A549 (cell line): ENCODE measurements at regions not wholly inside any gene's neighbourhood (a gene's known extent, or its start where the extent isn't known, plus 50 kb on each side); places are given as distances from the start of the nearest gene placed in this dataset.

Source experiments
- ATAC-seq, 2 experiments: fragments of 200-7000 bp in 1 of 2; fragments of >200 bp in 1 of 2; cut with Nextera tagmentation in 1 of 2; cut with Tn5 transposase in 1 of 2; 3 replicates each; pipeline versions ENCODE4 v1.8.0 to v1.9.1; 2018 to 2020; ENCODE audit warnings: mild to moderate bottlenecking in 1 of 2, moderate library complexity in 1 of 2
- CTCF ChIA-PET: fragments of 300-600 bp; sonication (Branson Sonifier 250); formaldehyde crosslinking; extraction: SDS; loops from one replicate; lab custom pipeline; 2021; ENCODE audit warnings: antibody characterized with exemption, inconsistent platforms; lab: Yijun Ruan, JAX
- POLR2A ChIA-PET: fragments of 350-600 bp; formaldehyde crosslinking; extraction: SDS; loops from one replicate; lab custom pipeline; 2021; ENCODE audit warnings: antibody characterized with exemption, inconsistent platforms; lab: Yijun Ruan, JAX
- DNase-seq, 2 experiments: peaks; one replicate each; pipeline versions ENCODE4 v3.0.0 to v3.0.0-alpha.2; 2011 to 2016; ENCODE audit warnings: low read depth in 1 of 2, low spot score in 1 of 2
- FAIRE-seq: peaks from 2 replicates; lab custom pipeline; 2011; peaks lifted over from hg19 to GRCh38; lab: Jason Lieb, UNC
- H3K27ac ChIP-seq, 2 experiments: fragments of >200 bp; sonication (Bioruptor Twin); formaldehyde crosslinking; 3 replicates each; pipeline ENCODE4 v1.5.1; 2016 to 2017
- H3K4me1 ChIP-seq: fragments of >200 bp; sonication (Bioruptor Twin); formaldehyde crosslinking; 3 replicates; pipeline ENCODE4 v1.6.1; 2016
- H3K4me2 ChIP-seq: fragments of >200 bp; sonication (Bioruptor Twin); formaldehyde crosslinking; 3 replicates; pipeline ENCODE4 v1.6.1; 2016
- H3K4me3 ChIP-seq: fragments of >200 bp; sonication (Bioruptor Twin); formaldehyde crosslinking; 3 replicates; pipeline ENCODE4 v1.5.1; 2016
- H3K9me3 ChIP-seq: fragments of >200 bp; sonication (Bioruptor Twin); formaldehyde crosslinking; 3 replicates; pipeline ENCODE4 v1.6.1; 2016
- BCL3 ChIP-seq: fragments of >200 bp; sonication (Bioruptor Twin); formaldehyde crosslinking; IDR thresholded peaks from 3 replicates; pipeline ENCODE4 v1.6.1; 2016
- CBX8 ChIP-seq: fragments of 200-600 bp; sonication (generic); IDR thresholded peaks from 2 replicates; pipeline ENCODE4 v1.6.1; 2016
- CEBPB ChIP-seq, 2 experiments: fragments of >200 bp in 1 of 2; sonication (Bioruptor Twin) in 1 of 2; formaldehyde crosslinking in 1 of 2; IDR thresholded peaks; 2 replicates each; pipeline ENCODE4 v1.6.1; 2012 to 2016
- CHD2 ChIP-seq: fragments of 150-350 bp; IDR thresholded peaks from 2 replicates; pipeline ENCODE4 v1.6.1; 2014; ENCODE audit warnings: low read length; ENCODE audit not compliant: partially characterized antibody
- EHMT2 ChIP-seq: fragments of 200-600 bp; sonication (generic); IDR thresholded peaks from 2 replicates; pipeline ENCODE4 v1.6.1; 2016; ENCODE audit warnings: antibody characterized with exemption, low read depth, mild to moderate bottlenecking, moderate library complexity
- EP300 ChIP-seq, 2 experiments: fragments of >200 bp; sonication (Bioruptor Twin); formaldehyde crosslinking; IDR thresholded peaks; 2 replicates in 1 of 2; 3 replicates in 1 of 2; pipeline ENCODE4 v1.6.1; 2016 to 2017
- ESRRA ChIP-seq: fragments of 150-350 bp; IDR thresholded peaks from 2 replicates; pipeline ENCODE4 v1.6.1; 2014; ENCODE audit warnings: mild to moderate bottlenecking, low read length, borderline replicate concordance
- FOSL2 ChIP-seq, 2 experiments: fragments of 450-650 bp in 1 of 2; fragments of >200 bp in 1 of 2; sonication (Bioruptor Twin) in 1 of 2; formaldehyde crosslinking; IDR thresholded peaks; 2 replicates each; pipeline versions ENCODE4 v1.5.0 to v1.6.1; 2016 to 2020; ENCODE audit warnings: mild to moderate bottlenecking in 1 of 2, moderate library complexity in 1 of 2
- GATA3 ChIP-seq: IDR thresholded peaks from 2 replicates; pipeline ENCODE4 v1.6.1; 2012; ENCODE audit warnings: borderline replicate concordance
- HES2 ChIP-seq: fragments of >200 bp; sonication (Bioruptor Twin); formaldehyde crosslinking; IDR thresholded peaks from 2 replicates; pipeline ENCODE4 v1.6.1; 2016
- HEYL ChIP-seq: fragments of 250-450 bp; sonication (Bioruptor Pico); IDR thresholded peaks from 2 replicates; pipeline ENCODE4 v1.8.0; 2021; ENCODE audit warnings: mild to moderate bottlenecking, moderate library complexity
- HMGXB4 ChIP-seq: fragments of 250-450 bp; sonication (Bioruptor Pico); IDR thresholded peaks from 2 replicates; pipeline ENCODE4 v1.5.0; 2021; ENCODE audit warnings: mild to moderate bottlenecking, moderate library complexity, borderline replicate concordance
- JUNB ChIP-seq: fragments of >200 bp; sonication (Bioruptor Twin); formaldehyde crosslinking; IDR thresholded peaks from 2 replicates; pipeline ENCODE4 v1.6.1; 2016
- KDM5A ChIP-seq: fragments of 200-600 bp; sonication (generic); IDR thresholded peaks from 2 replicates; pipeline ENCODE4 v1.6.1; 2016; ENCODE audit warnings: antibody characterized with exemption, mild to moderate bottlenecking
- MAFK ChIP-seq: fragments of 450-650 bp; IDR thresholded peaks from 2 replicates; pipeline ENCODE4 v1.6.1; 2014; ENCODE audit not compliant: partially characterized antibody
- MAX ChIP-seq: IDR thresholded peaks from 2 replicates; pipeline ENCODE4 v1.6.1; 2012
- POLR2A ChIP-seq: IDR thresholded peaks from 2 replicates; pipeline ENCODE4 v1.6.1; 2012; ENCODE audit warnings: mild to moderate bottlenecking, low read length
- RARB ChIP-seq: fragments of 250-450 bp; sonication (Bioruptor Pico); IDR thresholded peaks from 2 replicates; pipeline ENCODE4 v1.8.0; 2021; ENCODE audit warnings: mild to moderate bottlenecking, moderate library complexity
- RCOR1 ChIP-seq: fragments of 150-350 bp; IDR thresholded peaks from 2 replicates; pipeline ENCODE4 v1.6.1; 2014; ENCODE audit warnings: antibody characterized with exemption, low read length, low read depth
- RFX5 ChIP-seq: fragments of 450-650 bp; IDR thresholded peaks from 2 replicates; pipeline ENCODE4 v1.7.1; 2014; ENCODE audit warnings: antibody characterized with exemption, mild to moderate bottlenecking, moderate library complexity
- RNF2 ChIP-seq: fragments of 200-600 bp; sonication (generic); IDR thresholded peaks from 2 replicates; pipeline ENCODE4 v1.6.1; 2016; ENCODE audit warnings: low read depth, mild to moderate bottlenecking, antibody characterized with exemption, moderate library complexity, borderline replicate concordance
- SMC3 ChIP-seq: fragments of >200 bp; sonication (Bioruptor Twin); formaldehyde crosslinking; IDR thresholded peaks from 3 replicates; pipeline ENCODE4 v1.6.1; 2018; ENCODE audit warnings: inconsistent platforms
- TFCP2L1 ChIP-seq: fragments of 250-450 bp; sonication (Bioruptor Pico); IDR thresholded peaks from 2 replicates; pipeline ENCODE4 v1.5.0; 2021; ENCODE audit warnings: mild to moderate bottlenecking
- ZC3H11A ChIP-seq: fragments of 450-650 bp; IDR thresholded peaks from 2 replicates; pipeline ENCODE4 v1.6.1; 2014; ENCODE audit warnings: antibody characterized with exemption, mild to moderate bottlenecking
- WGBS: methylation state at CpG from one replicate; pipeline ENCODE4 v1.1.6; 2017; ENCODE audit errors: missing lambda C conversion rate; 5-methylcytosine and 5-hydroxymethylcytosine counted together
- TF ChIP-seq, protein P1 (sequence below): IDR thresholded peaks from 2 replicates; pipeline ENCODE4 v1.6.1; 2012; ENCODE audit warnings: low read depth, borderline replicate concordance
- TF ChIP-seq, protein P2 (sequence below): fragments of 150-350 bp; IDR thresholded peaks from 2 replicates; pipeline ENCODE4 v1.6.1; 2014; ENCODE audit warnings: low read depth, mild to moderate bottlenecking, low read length

- FAIRE-seq = no peak
- no peak for ATAC-seq
- 2% methylated on average over 3 of the region's 3 CpGs for WGBS
Measured at GRCh38 chr5:166211640-166212039, 2079.8 kb upstream of the WWC1 start.

GRCh38 chr5:166236327-166236726, 2055.1 kb upstream of the WWC1 start:
- no peak overlapping the region for H3K27ac ChIP-seq
- no peaks in the 10 kb centered on the region for H3K4me1 ChIP-seq
- H3K4me3 ChIP-seq = no peak overlapping the region
- ATAC-seq = no peak
- POLR2A ChIA-PET = no interaction called here
- no peak for TF ChIP-seq RFX5
- no peak for TF ChIP-seq TFCP2L1 (CRISPR knock-in tag)
- TF ChIP-seq, protein P1, sequence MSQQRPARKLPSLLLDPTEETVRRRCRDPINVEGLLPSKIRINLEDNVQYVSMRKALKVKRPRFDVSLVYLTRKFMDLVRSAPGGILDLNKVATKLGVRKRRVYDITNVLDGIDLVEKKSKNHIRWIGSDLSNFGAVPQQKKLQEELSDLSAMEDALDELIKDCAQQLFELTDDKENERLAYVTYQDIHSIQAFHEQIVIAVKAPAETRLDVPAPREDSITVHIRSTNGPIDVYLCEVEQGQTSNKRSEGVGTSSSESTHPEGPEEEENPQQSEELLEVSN = no peak
- TF ChIP-seq RARB = no peak
- no peak for TF ChIP-seq RCOR1
- no peak for TF ChIP-seq FOSL2 (IDR thresholded peaks at IDR 0.05)
- TF ChIP-seq FOSL2 (CRISPR knock-in tag; IDR thresholded peaks at IDR 0.05) = no peak
- TF ChIP-seq BCL3 = no peak
- TF ChIP-seq HMGXB4 (CRISPR knock-in tag) = no peak
- TF ChIP-seq GATA3 = no peak
- TF ChIP-seq KDM5A = no peak
- no peak for TF ChIP-seq CHD2
- TF ChIP-seq MAFK = no peak
- no peak for TF ChIP-seq POLR2A
- no peak for TF ChIP-seq HEYL (CRISPR knock-in tag)
- no peak for TF ChIP-seq HES2
- TF ChIP-seq MAX = no peak
- no peak for TF ChIP-seq RNF2
- TF ChIP-seq, protein P2, sequence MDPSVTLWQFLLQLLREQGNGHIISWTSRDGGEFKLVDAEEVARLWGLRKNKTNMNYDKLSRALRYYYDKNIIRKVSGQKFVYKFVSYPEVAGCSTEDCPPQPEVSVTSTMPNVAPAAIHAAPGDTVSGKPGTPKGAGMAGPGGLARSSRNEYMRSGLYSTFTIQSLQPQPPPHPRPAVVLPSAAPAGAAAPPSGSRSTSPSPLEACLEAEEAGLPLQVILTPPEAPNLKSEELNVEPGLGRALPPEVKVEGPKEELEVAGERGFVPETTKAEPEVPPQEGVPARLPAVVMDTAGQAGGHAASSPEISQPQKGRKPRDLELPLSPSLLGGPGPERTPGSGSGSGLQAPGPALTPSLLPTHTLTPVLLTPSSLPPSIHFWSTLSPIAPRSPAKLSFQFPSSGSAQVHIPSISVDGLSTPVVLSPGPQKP = no peak
- TF ChIP-seq, all 56 proteins: peak for 0
- 0% methylated on average over 1 of the region's 1 CpG for WGBS
- FAIRE-seq (no peak), DNase-seq (no peak)
- Histone ChIP-seq H3K4me2 (no peak overlapping the region), H3K9me3 (no peaks in the 10 kb centered on the region)
- CTCF ChIA-PET = no interaction called here

More at GRCh38 chr5:166211640-166212039, 2079.8 kb upstream of the WWC1 start:
- Histone ChIP-seq H3K4me3 (no peak overlapping the region), H3K9me3 (no peaks in the 10 kb centered on the region), H3K4me2 (no peak overlapping the region), H3K27ac (no peak overlapping the region), H3K4me1 (no peaks in the 10 kb centered on the region)
- ChIA-PET POLR2A (no interaction called here), CTCF (no interaction called here)
- DNase-seq = no peak
- TF ChIP-seq HMGXB4 (CRISPR knock-in tag) (no peak), JUNB (no peak), EHMT2 (no peak), SMC3 (no peak), CBX8 (no peak), RNF2 (no peak), EP300 (IDR thresholded peaks at IDR 0.05) (no peak), ZC3H11A (no peak), POLR2A (no peak), ESRRA (no peak), CEBPB (IDR thresholded peaks at IDR 0.05) (no peak), FOSL2 (IDR thresholded peaks at IDR 0.05) (no peak), FOSL2 (CRISPR knock-in tag; IDR thresholded peaks at IDR 0.05) (no peak)
- TF ChIP-seq, protein P1 = no peak
